T1000 (cell line): ENCODE measurements at regions not wholly inside any gene's neighbourhood (a gene's known extent, or its start where the extent isn't known, plus 50 kb on each side); places are given as distances from the start of the nearest gene placed in this dataset.

ENCODE experiments used
- DNase-seq: peaks from one replicate; lab custom pipeline; 2025; ENCODE audit warnings: mixed read lengths; lab: John Stamatoyannopoulos, UW

DNA sequence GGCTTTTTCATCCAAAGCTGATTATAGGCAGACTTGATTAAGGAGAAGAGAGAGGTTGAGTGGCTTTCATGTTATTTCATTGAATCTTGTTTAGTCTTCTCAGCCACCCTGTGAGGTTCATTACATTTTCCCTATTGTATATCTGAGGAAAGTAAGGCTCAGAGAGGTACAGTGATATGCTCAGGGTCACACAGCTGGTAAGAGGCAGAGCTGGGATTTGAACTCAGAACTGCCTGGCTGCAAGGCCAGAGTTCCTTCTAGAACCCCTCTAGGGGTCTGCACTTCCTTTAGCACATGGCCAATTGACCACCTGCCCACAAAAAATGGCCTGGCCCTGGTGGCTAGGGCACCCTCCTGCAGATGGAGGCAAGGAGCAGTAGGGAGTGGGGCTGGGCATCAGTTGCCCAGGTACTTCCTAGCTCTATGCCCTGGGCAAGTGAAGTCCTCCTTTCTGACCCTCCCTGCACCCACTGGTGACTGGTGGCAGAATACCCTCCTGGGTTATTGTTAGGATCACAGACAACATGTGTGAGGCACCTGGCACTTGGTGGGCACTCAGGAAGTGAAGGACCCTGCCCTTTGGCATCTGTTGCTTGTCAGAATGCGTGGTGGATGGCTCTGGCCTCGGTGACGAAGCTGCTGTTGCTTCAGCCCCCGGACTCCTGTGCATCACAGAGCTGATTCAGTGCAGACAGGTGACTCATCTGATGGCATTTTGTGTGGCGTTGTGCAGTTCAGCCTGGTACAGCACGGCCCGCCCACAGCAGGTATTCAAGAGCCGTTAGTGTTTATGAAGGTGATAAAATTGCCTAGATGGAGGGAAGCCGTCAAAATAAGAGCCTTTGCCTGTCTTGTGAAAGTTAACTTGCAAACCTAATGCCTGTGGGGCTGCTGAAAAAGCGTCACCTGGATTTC lies 115.8 kb downstream of the SLC25A47 start:
- DNase-seq: peak; percentile 68

DNA sequence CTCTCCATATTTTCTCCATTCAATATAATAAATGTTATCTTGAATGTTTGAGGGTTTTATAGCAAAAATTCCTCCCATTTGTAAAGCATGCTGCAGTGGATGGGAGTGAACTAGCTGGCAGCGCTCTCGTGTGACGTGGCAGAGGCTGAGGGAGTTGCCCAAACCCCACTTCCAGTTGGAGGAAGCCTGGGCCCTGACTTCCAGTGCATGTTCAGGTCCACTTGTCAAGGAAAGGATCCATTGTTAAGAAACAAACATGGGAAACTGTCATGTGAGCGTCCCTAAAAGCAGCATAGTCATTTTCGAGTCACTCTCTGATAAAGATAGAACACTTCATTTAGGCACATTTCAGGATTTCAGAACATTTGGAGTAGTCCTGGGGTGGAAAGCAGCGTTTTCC lies 116.6 kb downstream of the SLC25A47 start:
- no peak for DNase-seq

DNA sequence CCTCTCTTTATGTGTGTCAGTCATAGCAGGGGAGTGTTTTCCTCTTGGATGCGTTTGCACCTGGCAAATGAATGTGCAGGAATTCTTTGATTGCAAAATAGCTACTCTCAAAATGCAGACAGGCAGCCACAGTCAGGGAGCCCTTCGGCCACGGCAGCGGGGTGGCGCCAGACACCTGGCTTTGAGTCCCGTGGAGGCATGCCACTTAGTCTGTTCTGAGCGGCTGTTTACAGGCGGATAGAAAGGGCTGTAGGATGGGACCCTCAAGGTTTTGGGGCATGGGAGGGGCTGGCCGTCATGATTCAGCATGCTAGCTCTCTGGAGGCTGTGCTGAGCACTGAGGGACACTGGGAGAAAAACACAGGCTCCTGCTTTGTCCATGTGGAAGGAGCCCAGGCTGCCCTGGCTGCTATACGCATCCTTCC lies 117.1 kb downstream of the SLC25A47 start:
- peak; percentile 18 for DNase-seq

GRCh38 chr14:100440758-100441203 lies 117.6 kb downstream of the SLC25A47 start:
- no peak for DNase-seq

- DNase-seq: no peak
These were observed 118.3 kb downstream of the SLC25A47 start for GRCh38 chr14:100441271-100441947.

- DNase-seq: no peak
These were observed 118.9 kb downstream of the SLC25A47 start for GRCh38 chr14:100442036-100442435.

- DNase-seq: no peak
These were observed 119.7 kb downstream of the SLC25A47 start for GRCh38 chr14:100442498-100443490.

- DNase-seq: no peak
These were observed 120.5 kb downstream of the SLC25A47 start for GRCh38 chr14:100443603-100444002.

DNA sequence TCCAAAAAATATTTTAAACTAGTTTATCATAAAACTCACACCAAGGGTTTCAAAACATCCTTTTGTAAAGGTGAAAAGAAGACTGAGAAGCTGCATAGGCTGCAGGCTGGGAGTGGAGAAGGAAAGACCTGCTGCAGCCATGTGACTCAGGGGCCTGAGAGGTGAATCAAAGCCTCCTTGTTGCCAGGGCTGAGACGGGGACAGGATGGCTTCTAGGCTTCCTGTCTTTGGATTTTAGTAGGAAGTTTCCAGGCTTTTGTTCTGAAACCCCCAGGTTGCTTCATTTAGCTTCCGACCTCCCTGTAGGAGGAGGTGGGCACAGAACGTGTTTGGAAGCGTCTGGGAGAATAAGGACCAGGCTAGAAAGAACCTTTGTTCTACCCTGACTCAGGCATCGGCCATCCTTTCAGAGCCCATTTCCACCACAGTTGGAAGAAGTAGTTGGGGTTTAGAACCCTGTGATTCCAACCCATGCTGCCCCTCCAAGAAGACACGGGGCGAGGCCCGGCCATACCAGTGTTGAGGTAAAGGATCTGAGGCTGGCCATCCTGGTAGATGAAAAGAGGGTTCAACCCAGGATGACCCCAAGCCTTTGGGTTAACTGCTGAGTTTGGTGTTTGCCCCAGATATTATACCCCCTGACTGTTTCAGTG lies 122.4 kb downstream of the SLC25A47 start:
- DNase-seq: no peak

GRCh38 chr14:100446572-100446971 lies 123.4 kb downstream of the SLC25A47 start:
- no peak for DNase-seq

DNA sequence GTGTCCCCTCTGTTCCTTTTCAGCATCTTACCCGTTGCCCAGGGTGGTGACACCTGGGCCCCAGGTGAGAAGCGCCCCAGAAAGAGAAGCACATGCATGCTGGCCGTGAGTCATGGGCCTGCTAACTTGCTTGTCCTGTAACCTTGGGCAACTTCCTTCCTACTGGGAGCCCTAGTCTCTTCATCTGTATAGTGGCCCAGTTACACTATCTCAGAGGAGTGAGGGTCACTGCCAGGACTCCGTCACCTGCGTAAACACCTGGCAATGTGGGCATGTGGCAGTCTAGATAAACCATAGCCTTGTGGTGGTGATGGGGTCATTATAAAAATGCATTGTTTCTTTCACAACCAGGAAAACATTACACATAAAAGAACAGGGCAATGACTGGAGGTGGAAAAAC lies 125.2 kb downstream of the SLC25A47 start:
- no peak for DNase-seq

DNA sequence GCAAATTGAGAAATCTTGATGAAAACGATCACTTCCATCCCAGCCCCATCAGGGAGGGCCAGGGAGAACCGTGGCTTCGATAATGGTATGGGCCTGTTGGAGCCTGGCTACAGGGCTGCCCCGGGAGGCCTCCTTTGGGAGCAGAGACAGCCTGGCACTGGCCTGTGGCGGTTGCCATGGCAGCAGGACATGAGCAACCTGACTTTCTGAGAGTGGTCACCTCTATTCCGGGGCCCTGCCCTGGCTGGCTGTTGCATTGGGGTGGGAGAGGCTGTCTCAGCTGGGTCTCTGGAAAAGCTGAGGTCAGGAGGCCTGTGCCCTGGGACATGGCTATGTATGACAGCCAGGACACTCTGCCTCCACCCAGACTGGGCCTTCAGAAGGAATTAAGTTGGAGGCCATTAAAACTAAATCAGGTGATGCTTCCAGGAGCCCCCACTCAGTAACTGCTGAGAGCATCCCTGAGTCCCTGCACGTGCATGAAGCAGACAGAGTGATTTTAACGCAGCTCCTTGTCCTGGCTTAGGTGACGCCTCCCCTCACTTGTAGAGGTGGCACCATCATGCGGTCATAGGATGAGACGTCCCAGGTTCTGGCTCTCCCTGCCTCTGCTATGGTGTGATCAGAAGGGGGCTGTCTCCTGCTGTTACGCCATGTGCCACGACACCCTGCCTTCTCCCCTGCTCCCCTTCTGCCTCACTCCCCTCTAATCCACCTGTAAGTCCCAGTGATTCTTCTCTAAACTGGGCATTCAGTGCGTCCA lies 126.3 kb downstream of the SLC25A47 start:
- DNase-seq: no peak

GRCh38 chr14:100450049-100450448 lies 126.9 kb downstream of the SLC25A47 start:
- no peak for DNase-seq

- no peak for DNase-seq
These were observed 127.6 kb downstream of the SLC25A47 start for GRCh38 chr14:100450736-100451135.

- DNase-seq: no peak
These were observed 128.1 kb downstream of the SLC25A47 start for GRCh38 chr14:100451264-100451663.

DNA sequence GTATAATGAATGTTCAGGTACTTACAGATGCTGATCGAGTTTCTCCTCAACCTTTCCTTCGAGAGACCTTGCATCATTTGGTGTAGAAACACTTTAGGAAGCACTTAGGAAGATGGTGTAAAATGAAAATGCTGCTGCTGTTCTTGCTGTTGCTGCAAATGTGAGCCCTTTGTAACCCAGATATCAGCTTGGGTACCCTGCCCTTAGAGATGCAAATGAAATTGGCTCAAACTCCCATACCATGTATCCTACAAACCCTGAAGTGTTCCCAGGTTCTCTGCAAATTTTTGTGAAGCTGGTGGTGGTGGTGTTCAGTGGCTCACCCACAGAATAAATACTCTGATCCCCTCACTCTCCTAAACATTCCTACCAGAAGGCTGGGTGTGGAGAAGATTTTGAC lies 130.8 kb downstream of the SLC25A47 start:
- DNase-seq: no peak

DNA sequence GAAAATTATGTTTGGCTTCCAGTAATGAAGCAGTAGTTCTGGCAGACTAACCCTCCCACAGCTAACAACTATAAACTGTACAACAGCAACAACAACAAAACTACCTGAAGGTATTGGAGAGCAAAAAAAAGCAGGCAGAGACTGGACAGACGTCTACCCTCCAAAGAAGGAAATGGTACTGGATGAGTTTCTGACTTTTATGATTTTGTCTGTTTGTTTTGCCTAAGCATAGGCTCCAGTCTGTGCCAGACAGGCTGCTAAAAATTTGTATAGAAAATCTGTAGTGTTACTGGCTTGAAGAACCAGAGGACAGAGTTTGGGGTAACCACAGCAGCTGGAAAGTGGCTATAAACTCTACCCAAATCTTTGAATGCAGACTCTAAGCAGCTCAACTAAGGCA lies 131.3 kb downstream of the SLC25A47 start:
- DNase-seq: no peak

DNA sequence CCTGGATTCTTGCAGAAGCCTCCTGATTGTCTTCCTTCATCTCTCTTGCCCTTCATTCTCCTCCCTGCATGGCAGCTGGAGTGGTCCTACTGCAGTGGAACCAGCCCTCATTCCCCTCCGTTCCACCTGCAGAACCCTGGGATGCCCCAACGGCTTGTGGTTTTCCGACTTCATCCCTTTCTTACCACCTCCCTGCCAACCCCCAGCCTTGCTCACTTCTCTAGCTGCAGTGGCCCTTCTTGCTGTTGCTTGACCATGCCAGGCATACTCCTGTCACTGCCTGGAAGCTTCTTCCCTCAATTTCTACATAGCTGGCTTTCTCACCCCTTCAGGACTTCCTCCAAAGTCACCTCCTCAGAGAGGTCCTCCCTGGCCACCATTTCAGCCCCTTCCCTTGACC lies 123.3 kb downstream of the BEGAIN start:
- DNase-seq: no peak

- no peak for DNase-seq
These were observed 120.9 kb downstream of the BEGAIN start for GRCh38 chr14:100466111-100466856.
